ENCODE measurements at regions not wholly inside any gene's neighbourhood (a gene's known extent, or its start where the extent isn't known, plus 50 kb on each side); places are given as distances from the start of the nearest gene placed in this dataset.
"Not testable (repeated sequence)": the region's sequence is repeated elsewhere in the genome, so short reads cannot be mapped to it uniquely, and the experiment has no call there.

GRCh38 chr3:95240395-95240794, 1177.5 kb downstream of the NSUN3 start:
- no peaks in the 10 kb centered on the region for H3K36me3 ChIP-seq
- H3K4me1 ChIP-seq = no peaks in the 10 kb centered on the region
- H3K27me3 ChIP-seq = no peaks in the 10 kb centered on the region
- H3K27ac ChIP-seq = no peak overlapping the region
- no peak for DNase-seq (ENCODE audit: low spot score in 2 of 2)
- 56% methylated on average over 2 of the region's 2 CpGs for WGBS
- TF ChIP-seq POLR2A (IDR thresholded peaks at IDR 0.05) = no peak
- H3K4me3 ChIP-seq = no peak overlapping the region
- H3K9me3 ChIP-seq = no peaks in the 10 kb centered on the region

GRCh38 chr3:95241256-95241655, 1178.4 kb downstream of the NSUN3 start:
- WGBS = 94% methylated on average over 9 of the region's 9 CpGs

GRCh38 chr3:95246413-95246812, 1183.6 kb downstream of the NSUN3 start:
- 84% methylated on average over 5 of the region's 5 CpGs for WGBS
- Histone ChIP-seq H3K4me1 (no peaks in the 10 kb centered on the region), H3K27me3 (no peaks in the 10 kb centered on the region), H3K9me3 (peaks cover under 1% of the 10 kb centered on the region), H3K27ac (no peak overlapping the region), H3K36me3 (no peaks in the 10 kb centered on the region), H3K4me3 (no peak overlapping the region)
- TF ChIP-seq POLR2AphosphoS5 (IDR thresholded peaks at IDR 0.05) (no peak), EP300 (IDR thresholded peaks at IDR 0.05) (no peak), POLR2A (IDR thresholded peaks at IDR 0.05) (no peak), CTCF (IDR thresholded peaks at IDR 0.05) (no peak)
- DNase-seq (ENCODE audit: low spot score in 2 of 2) = no peak

More at GRCh38 chr3:95241256-95241655, 1178.4 kb downstream of the NSUN3 start:
- not testable (repeated sequence) for H3K27me3 ChIP-seq; H3K4me1 ChIP-seq; H3K9me3 ChIP-seq; H3K36me3 ChIP-seq; H3K4me3 ChIP-seq; H3K27ac ChIP-seq; DNase-seq (ENCODE audit: low spot score in 2 of 2)

GRCh38 chr3:95254061-95254460, 1191.2 kb downstream of the NSUN3 start:
- no peaks in the 10 kb centered on the region for H3K27me3 ChIP-seq
- no peak overlapping the region for H3K27ac ChIP-seq

GRCh38 chr3:95254758-95255157, 1191.9 kb downstream of the NSUN3 start:
- H3K9me3 ChIP-seq = peaks cover 9% of the 10 kb centered on the region
- H3K4me1 ChIP-seq = no peaks in the 10 kb centered on the region
- WGBS = 86% methylated on average over 6 of the region's 6 CpGs
- H3K27ac ChIP-seq = no peak overlapping the region
- H3K4me3 ChIP-seq = no peak overlapping the region
- no peak for DNase-seq (ENCODE audit: low spot score in 2 of 2)
- no peaks in the 10 kb centered on the region for H3K36me3 ChIP-seq
- TF ChIP-seq POLR2AphosphoS5 (IDR thresholded peaks at IDR 0.05) (no peak), EP300 (IDR thresholded peaks at IDR 0.05) (no peak), CTCF (IDR thresholded peaks at IDR 0.05) (no peak), POLR2A (IDR thresholded peaks at IDR 0.05) (no peak)
- H3K27me3 ChIP-seq = no peaks in the 10 kb centered on the region

More at GRCh38 chr3:95254061-95254460, 1191.2 kb downstream of the NSUN3 start:
- no peak for TF ChIP-seq POLR2A (IDR thresholded peaks at IDR 0.05)
- no peak for TF ChIP-seq EP300 (IDR thresholded peaks at IDR 0.05)
- TF ChIP-seq CTCF (IDR thresholded peaks at IDR 0.05) = no peak
- TF ChIP-seq POLR2AphosphoS5 (IDR thresholded peaks at IDR 0.05) = no peak
- H3K4me3 ChIP-seq = no peak overlapping the region
- peaks cover 9% of the 10 kb centered on the region for H3K9me3 ChIP-seq
- no peak for DNase-seq (ENCODE audit: low spot score in 2 of 2)
- H3K4me1 ChIP-seq = no peaks in the 10 kb centered on the region
- no peaks in the 10 kb centered on the region for H3K36me3 ChIP-seq

GRCh38 chr3:95265129-95265528, 1202.3 kb downstream of the NSUN3 start:
- no peak overlapping the region for H3K27ac ChIP-seq
- TF ChIP-seq POLR2AphosphoS5 (IDR thresholded peaks at IDR 0.05) (no peak), POLR2A (IDR thresholded peaks at IDR 0.05) (no peak), EP300 (IDR thresholded peaks at IDR 0.05) (no peak), CTCF (IDR thresholded peaks at IDR 0.05) (no peak)

More at GRCh38 chr3:95265129-95265528, 1202.3 kb downstream of the NSUN3 start:
- Histone ChIP-seq H3K36me3 (no peaks in the 10 kb centered on the region), H3K4me3 (no peak overlapping the region), H3K4me1 (no peaks in the 10 kb centered on the region), H3K27me3 (no peaks in the 10 kb centered on the region), H3K9me3 (no peaks in the 10 kb centered on the region)
- no peak for DNase-seq (ENCODE audit: low spot score in 2 of 2)
- WGBS = 39% methylated on average over 3 of the region's 3 CpGs
